Stimulated activated naive B cell treated with anti-CD40 and anti-IgM and Interleukin-4, amounts not matched to agents 10 μg/mL and 1 μg/mL and 100 μg/mL, for 72 hours (primary cell): ENCODE measurements at regions not wholly inside any gene's neighbourhood (a gene's known extent, or its start where the extent isn't known, plus 50 kb on each side); places are given as distances from the start of the nearest gene placed in this dataset.

Source experiments
- ATAC-seq, 2 donors: fragments of 150-1000 bp; cut with Tn5 transposase; replicated peaks; 2 replicates each; pipeline ENCODE4 v1.10.0; 2021; ENCODE audit warnings: moderate library complexity in 1 of 2
- DNase-seq: peaks from one replicate; pipeline ENCODE4 v3.0.0; 2021
- H3K27ac Mint-ChIP-seq: one replicate; pipeline ENCODE4 v1.8.0; 2022; ENCODE audit warnings: mild to moderate bottlenecking, mixed read lengths
- H3K27me3 Mint-ChIP-seq, 2 donors: one replicate each; pipeline ENCODE4 v1.8.0; 2022; ENCODE audit warnings: mixed read lengths in 2 of 2
- H3K36me3 Mint-ChIP-seq, 2 donors: one replicate each; pipeline ENCODE4 v1.8.0; 2022; ENCODE audit warnings: mixed read lengths in 2 of 2, mild to moderate bottlenecking in 1 of 2
- H3K4me1 Mint-ChIP-seq, 2 donors: one replicate each; pipeline ENCODE4 v1.8.0; 2022; ENCODE audit warnings: mixed read lengths in 2 of 2, mild to moderate bottlenecking in 1 of 2
- H3K4me3 Mint-ChIP-seq, 2 donors: one replicate each; pipeline ENCODE4 v1.8.0; 2022; ENCODE audit warnings: mild to moderate bottlenecking in 2 of 2, mixed read lengths in 2 of 2, moderate library complexity in 1 of 2
- H3K9me3 Mint-ChIP-seq, 2 donors: one replicate each; pipeline ENCODE4 v1.8.0; 2022; ENCODE audit warnings: mixed read lengths in 2 of 2, mild to moderate bottlenecking in 1 of 2

DNA sequence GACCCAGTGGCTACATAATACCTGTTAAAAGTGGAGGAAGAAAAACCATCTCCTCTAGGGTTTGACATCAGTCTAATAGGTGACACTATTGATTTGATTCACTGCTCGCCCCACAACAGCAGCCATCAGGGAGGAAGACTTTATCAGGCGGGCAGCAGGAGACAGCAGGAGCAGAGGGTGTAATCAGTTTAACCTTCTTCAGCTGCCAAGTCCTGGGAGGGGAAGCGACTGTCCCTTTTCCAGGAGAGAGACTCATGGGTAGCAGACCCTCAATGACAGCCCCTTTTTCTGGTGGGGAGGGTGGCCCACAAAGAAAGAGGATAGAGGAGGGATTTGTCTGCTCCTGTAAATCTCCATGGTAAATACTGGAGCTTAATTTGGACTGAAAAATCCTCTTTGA lies 291.8 kb downstream of the HAPSTR1 start:
- Mint-ChIP-seq H3K27me3 (peaks cover 9 to 14% of the 10 kb centered on the region in 2 donors), H3K27ac (no peak overlapping the region)

DNA sequence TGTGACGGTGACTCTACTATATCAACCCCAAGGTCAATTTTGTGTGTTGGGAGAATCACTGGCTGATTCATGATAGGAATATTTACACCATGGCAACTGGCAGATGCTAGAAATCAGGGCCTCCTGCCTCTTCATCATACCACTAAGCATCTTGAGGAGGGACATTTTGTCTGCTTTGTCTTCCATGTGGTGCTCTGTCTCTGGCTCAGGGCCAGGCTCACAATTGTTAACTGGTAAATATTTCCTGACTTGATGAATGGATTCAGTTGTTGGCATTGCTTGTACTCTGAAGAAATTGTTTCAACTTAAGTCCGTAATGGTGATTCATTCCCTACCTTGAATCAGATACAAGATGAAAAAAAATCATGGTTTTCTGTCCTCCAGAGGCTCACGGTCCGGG lies 292.7 kb downstream of the HAPSTR1 start:
- H3K27ac Mint-ChIP-seq, result no peak overlapping the region
- peaks cover 4 to 9% of the 10 kb centered on the region in 2 donors for H3K27me3 Mint-ChIP-seq
- no peaks in the 10 kb centered on the region for H3K36me3 Mint-ChIP-seq
- H3K9me3 Mint-ChIP-seq, result peaks cover 15 to 24% of the 10 kb centered on the region in 2 donors
- ATAC-seq, result no peak
- H3K4me3 Mint-ChIP-seq, result no peak overlapping the region
- peaks cover 0 to 3% of the 10 kb centered on the region in 2 donors for H3K4me1 Mint-ChIP-seq
- DNase-seq, result no peak

More for the DNA sequence above, 291.8 kb downstream of the HAPSTR1 start:
- Mint-ChIP-seq H3K36me3 (no peaks in the 10 kb centered on the region), H3K9me3 (peaks cover 8 to 17% of the 10 kb centered on the region in 2 donors), H3K4me3 (no peak overlapping the region), H3K4me1 (no peaks in the 10 kb centered on the region)
- no peak for DNase-seq
- ATAC-seq, result no peak

DNA sequence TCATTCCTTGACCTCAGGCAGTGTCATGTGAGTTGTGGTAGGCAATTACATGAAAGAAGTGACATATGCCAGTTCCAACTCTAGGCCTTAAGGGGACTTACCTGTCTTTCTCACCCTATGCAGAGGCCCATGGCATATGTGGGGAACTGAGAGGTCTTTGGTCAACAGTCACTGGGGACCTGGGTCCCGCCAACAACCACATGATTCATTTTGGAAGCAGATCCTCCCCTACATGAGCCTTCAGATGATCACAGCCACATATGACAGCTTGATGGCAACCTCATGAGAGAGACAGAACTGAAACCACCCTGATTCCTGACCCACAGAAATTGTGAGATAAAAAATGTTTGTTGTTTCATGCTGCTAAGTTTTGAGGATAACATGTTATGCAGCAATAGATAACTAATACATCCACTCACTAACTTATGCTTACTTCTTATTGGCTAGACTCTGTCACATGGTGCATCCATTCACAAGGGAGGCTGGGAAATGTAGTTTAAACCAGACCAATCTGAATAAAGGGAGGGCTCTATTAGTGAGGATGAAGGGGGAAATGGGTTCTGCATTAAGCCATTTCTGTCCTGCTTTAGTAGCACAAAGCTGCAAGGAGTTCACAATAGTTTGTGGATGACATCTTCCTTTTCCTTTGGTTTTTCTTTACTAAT lies 298.2 kb downstream of the HAPSTR1 start:
- ATAC-seq (peak; percentile 92 to 97), DNase-seq (peak; percentile 33)
- no peak overlapping the region for H3K4me3 Mint-ChIP-seq
- peaks cover 0 to 5% of the 10 kb centered on the region in 2 donors for H3K4me1 Mint-ChIP-seq
- no peak overlapping the region for H3K27ac Mint-ChIP-seq
- no peaks in the 10 kb centered on the region for H3K27me3 Mint-ChIP-seq
- no peaks in the 10 kb centered on the region for H3K36me3 Mint-ChIP-seq
- peaks cover 16 to 30% of the 10 kb centered on the region in 2 donors for H3K9me3 Mint-ChIP-seq

- Mint-ChIP-seq H3K27me3 (no peaks in the 10 kb centered on the region), H3K9me3 (peaks cover 15 to 26% of the 10 kb centered on the region in 2 donors), H3K4me1 (peaks cover 0 to 5% of the 10 kb centered on the region in 2 donors), H3K36me3 (no peaks in the 10 kb centered on the region), H3K27ac (no peak overlapping the region), H3K4me3 (no peak overlapping the region)
- ATAC-seq, result no peak
- no peak for DNase-seq
Measured at GRCh38 chr16:9392956-9393355, 301.5 kb downstream of the HAPSTR1 start.

GRCh38 chr16:9393591-9393990 lies 302.1 kb downstream of the HAPSTR1 start:
- Mint-ChIP-seq H3K9me3 (peaks cover 12 to 22% of the 10 kb centered on the region in 2 donors), H3K36me3 (no peaks in the 10 kb centered on the region), H3K4me3 (no peak overlapping the region), H3K4me1 (peaks cover 0 to 5% of the 10 kb centered on the region in 2 donors), H3K27me3 (no peaks in the 10 kb centered on the region), H3K27ac (no peak overlapping the region)
- no peak for DNase-seq
- ATAC-seq, result no peak

DNA sequence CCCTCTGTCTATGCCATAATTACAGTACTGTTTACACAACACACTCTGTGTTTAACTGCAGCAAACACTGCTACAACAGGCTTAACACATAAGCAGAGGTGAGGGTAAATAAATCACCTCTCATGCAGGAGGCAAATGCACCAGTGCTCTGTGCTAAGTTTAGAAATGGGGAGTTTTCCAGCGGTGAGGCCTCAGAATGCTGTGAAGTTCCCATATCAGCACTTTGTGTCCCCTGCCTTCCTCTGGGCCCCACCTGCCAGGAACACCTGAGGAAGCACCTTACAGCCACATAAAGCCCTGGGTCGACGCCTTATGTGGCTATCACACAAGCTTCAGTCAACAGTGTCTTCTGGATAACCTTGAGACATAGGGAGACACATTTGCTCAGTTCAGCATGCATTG lies 304.5 kb downstream of the HAPSTR1 start:
- Mint-ChIP-seq H3K27me3 (no peaks in the 10 kb centered on the region), H3K4me3 (no peak overlapping the region)
- DNase-seq, result no peak

DNA sequence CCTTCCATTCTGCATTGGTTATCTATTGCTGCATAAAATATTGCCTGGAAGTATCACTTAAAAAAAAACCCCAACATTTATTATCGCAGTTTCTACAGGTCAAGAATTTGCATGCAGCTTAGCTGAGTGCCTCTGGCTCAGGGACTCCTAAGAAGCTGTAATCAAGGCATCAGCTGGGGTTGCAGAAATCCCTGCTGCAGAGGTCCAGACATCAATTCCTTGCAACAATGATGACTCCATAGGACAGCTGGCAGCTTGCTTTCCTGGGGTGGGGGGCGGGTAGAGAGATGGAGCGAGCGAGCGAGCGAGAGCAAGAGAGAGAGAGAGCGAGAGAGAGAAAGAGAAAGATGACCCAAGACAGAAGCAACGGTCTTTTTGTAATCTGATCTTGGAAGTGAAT lies 308.1 kb downstream of the HAPSTR1 start:
- Mint-ChIP-seq H3K9me3 (peaks cover 4 to 8% of the 10 kb centered on the region in 2 donors), H3K27me3 (no peaks in the 10 kb centered on the region), H3K27ac (no peak overlapping the region), H3K4me3 (no peak overlapping the region), H3K4me1 (no peaks in the 10 kb centered on the region), H3K36me3 (no peaks in the 10 kb centered on the region)
- DNase-seq, result no peak
- no peak for ATAC-seq

More for the DNA sequence above, 304.5 kb downstream of the HAPSTR1 start:
- no peaks in the 10 kb centered on the region for H3K36me3 Mint-ChIP-seq
- no peak for ATAC-seq
- no peak overlapping the region for H3K27ac Mint-ChIP-seq
- H3K4me1 Mint-ChIP-seq, result no peaks in the 10 kb centered on the region
- H3K9me3 Mint-ChIP-seq, result peaks cover 4 to 12% of the 10 kb centered on the region in 2 donors

GRCh38 chr16:9401173-9401572 lies 309.7 kb downstream of the HAPSTR1 start:
- no peaks in the 10 kb centered on the region for H3K36me3 Mint-ChIP-seq
- H3K27ac Mint-ChIP-seq, result no peak overlapping the region
- no peaks in the 10 kb centered on the region for H3K27me3 Mint-ChIP-seq
- ATAC-seq (no peak), DNase-seq (no peak)
- H3K4me3 Mint-ChIP-seq, result no peak overlapping the region
- no peaks in the 10 kb centered on the region for H3K4me1 Mint-ChIP-seq
- H3K9me3 Mint-ChIP-seq, result peaks cover 4 to 8% of the 10 kb centered on the region in 2 donors

DNA sequence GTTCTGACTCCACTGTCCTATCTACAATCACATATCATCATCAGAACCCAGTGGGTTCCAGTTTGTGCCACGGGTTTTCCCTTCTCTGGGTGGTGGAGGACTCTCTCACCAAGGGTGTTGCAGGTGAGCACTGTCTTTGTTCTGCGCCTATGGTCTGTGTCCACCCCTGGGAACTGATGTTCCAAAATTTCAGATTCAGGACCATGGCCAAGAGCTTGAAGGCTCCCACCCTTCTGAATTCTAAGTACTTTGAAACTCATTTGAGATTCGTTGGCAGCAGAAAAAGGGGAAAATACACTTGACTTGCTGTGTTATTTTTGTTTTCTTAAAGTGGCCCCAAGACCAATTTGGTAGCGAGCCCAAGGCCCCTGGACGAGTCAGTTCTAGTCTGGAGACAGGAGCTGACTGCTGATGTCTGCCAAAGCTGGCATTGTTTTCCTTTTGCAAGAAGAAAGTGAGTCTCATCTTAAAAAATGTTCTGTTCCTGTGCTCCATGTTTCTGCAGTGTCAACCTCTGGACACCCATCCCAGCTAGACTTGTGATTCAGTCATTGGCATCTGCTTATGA lies 310.9 kb downstream of the HAPSTR1 start:
- no peak for DNase-seq
- Mint-ChIP-seq H3K36me3 (no peaks in the 10 kb centered on the region), H3K27ac (no peak overlapping the region), H3K9me3 (peaks cover 2 to 5% of the 10 kb centered on the region in 2 donors), H3K27me3 (no peaks in the 10 kb centered on the region), H3K4me1 (no peaks in the 10 kb centered on the region), H3K4me3 (no peak overlapping the region)
- ATAC-seq, result no peak

DNA sequence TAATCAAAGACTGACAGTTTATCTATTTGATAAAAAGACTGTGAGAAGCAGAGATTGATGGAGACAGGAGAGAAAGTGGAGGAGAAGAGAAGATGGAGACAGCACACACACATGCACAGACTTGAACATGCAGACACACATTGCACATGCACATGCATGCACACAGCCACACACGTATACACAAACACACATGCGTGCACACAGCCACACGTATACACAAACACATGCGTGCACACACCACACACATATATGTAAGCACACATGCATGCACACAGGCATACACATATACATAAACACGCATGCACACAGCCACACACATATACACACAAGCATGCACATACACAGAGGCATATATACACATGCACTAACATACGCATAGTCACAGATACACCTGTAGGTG lies 313.4 kb downstream of the HAPSTR1 start:
- Mint-ChIP-seq H3K27me3 (peaks cover 0 to 7% of the 10 kb centered on the region in 2 donors), H3K4me1 (no peaks in the 10 kb centered on the region), H3K4me3 (no peak overlapping the region), H3K36me3 (no peaks in the 10 kb centered on the region), H3K27ac (no peak overlapping the region), H3K9me3 (no peaks in the 10 kb centered on the region)
- no peak for ATAC-seq
- no peak for DNase-seq

DNA sequence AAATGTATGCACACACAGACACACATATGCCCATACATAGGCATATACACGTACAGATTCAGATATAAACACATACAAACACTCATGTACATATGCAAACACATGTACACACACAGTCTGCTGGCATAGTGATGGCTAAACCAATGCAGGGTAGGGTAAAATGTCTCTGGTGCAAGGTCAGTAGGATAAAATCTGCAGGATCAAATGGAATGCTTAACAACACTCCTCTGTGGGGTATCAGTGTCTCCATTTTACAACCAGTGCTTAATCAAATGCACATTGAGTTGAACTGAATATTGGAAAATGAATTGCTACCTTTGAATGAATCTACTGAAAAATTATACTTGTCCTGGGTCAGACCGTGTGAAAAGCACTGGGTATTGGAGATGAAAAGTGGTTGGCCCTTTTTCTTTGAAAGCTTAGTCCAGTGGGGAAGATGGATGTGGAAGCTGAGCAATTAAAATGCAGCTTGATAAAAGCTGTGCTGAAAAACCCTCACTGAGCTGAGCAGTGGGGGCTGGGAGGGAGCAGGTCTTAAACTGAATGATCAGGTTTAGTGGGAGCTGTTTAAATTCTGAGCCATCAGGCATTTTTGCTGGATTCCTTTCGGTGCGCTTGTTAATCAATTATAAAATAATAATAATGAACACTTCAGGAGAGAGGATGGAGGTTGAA lies 314.7 kb downstream of the HAPSTR1 start:
- ATAC-seq (no peak), DNase-seq (no peak)
- H3K27ac Mint-ChIP-seq, result no peak overlapping the region
- no peaks in the 10 kb centered on the region for H3K4me1 Mint-ChIP-seq
- H3K4me3 Mint-ChIP-seq, result no peak overlapping the region
- H3K36me3 Mint-ChIP-seq, result no peaks in the 10 kb centered on the region
- H3K9me3 Mint-ChIP-seq, result no peaks in the 10 kb centered on the region
- H3K27me3 Mint-ChIP-seq, result peaks cover 0 to 7% of the 10 kb centered on the region in 2 donors

- Mint-ChIP-seq H3K27me3 (peaks cover 0 to 13% of the 10 kb centered on the region in 2 donors), H3K4me3 (no peak overlapping the region), H3K36me3 (no peaks in the 10 kb centered on the region), H3K9me3 (no peaks in the 10 kb centered on the region), H3K27ac (no peak overlapping the region), H3K4me1 (no peaks in the 10 kb centered on the region)
- DNase-seq, result no peak
- no peak for ATAC-seq
Measured at GRCh38 chr16:9407206-9407758, 315.8 kb downstream of the HAPSTR1 start.

GRCh38 chr16:9408297-9408878 lies 316.9 kb downstream of the HAPSTR1 start:
- Mint-ChIP-seq H3K4me3 (no peak overlapping the region), H3K4me1 (no peaks in the 10 kb centered on the region), H3K27me3 (peaks cover 0 to 13% of the 10 kb centered on the region in 2 donors), H3K27ac (no peak overlapping the region), H3K9me3 (no peaks in the 10 kb centered on the region), H3K36me3 (no peaks in the 10 kb centered on the region)
- ATAC-seq (no peak), DNase-seq (no peak)
